Neutrophil (primary cell): ENCODE measurements at regions not wholly inside any gene's neighbourhood (a gene's known extent, or its start where the extent isn't known, plus 50 kb on each side); places are given as distances from the start of the nearest gene placed in this dataset.

Experiments
- H3K27ac ChIP-seq: fragments of 200-600 bp; sonication (generic); 2 replicates; pipeline ENCODE4 v1.5.1; 2016; ENCODE audit warnings: mild to moderate bottlenecking, moderate library complexity
- H3K27me3 ChIP-seq: fragments of 200-600 bp; sonication (generic); 2 replicates; pipeline ENCODE4 v1.6.0; 2016; ENCODE audit warnings: mild to moderate bottlenecking
- H3K36me3 ChIP-seq: fragments of 200-600 bp; sonication (generic); 2 replicates; pipeline ENCODE4 v1.5.1; 2017
- H3K4me1 ChIP-seq, 2 experiments: fragments of 200-600 bp in 1 of 2; sonication (generic) in 1 of 2; 1 replicate in 1 of 2; 2 replicates in 1 of 2; pipeline versions ENCODE4 v1.5.1 to v1.6.1; 2013 to 2016; ENCODE audit warnings: low read depth in 1 of 2, low read length in 1 of 2, mild to moderate bottlenecking in 1 of 2, moderate library complexity in 1 of 2; ENCODE audit not compliant: control insufficient read depth in 1 of 2, insufficient read depth in 1 of 2
- H3K4me3 ChIP-seq, 2 experiments: fragments of 200-600 bp in 1 of 2; sonication (generic) in 1 of 2; 1 replicate in 1 of 2; 2 replicates in 1 of 2; pipeline ENCODE4 v1.5.1; 2013 to 2016; ENCODE audit warnings: low read depth in 1 of 2, low read length in 1 of 2, mild to moderate bottlenecking in 1 of 2, moderate library complexity in 1 of 2
- H3K9me3 ChIP-seq: fragments of 200-600 bp; sonication (generic); 2 replicates; pipeline ENCODE4 v1.5.1; 2016
- CTCF ChIP-seq: fragments of 200-600 bp; sonication (generic); IDR thresholded peaks from 2 replicates; pipeline ENCODE4 v1.5.1; 2016; ENCODE audit warnings: antibody characterized with exemption

DNA sequence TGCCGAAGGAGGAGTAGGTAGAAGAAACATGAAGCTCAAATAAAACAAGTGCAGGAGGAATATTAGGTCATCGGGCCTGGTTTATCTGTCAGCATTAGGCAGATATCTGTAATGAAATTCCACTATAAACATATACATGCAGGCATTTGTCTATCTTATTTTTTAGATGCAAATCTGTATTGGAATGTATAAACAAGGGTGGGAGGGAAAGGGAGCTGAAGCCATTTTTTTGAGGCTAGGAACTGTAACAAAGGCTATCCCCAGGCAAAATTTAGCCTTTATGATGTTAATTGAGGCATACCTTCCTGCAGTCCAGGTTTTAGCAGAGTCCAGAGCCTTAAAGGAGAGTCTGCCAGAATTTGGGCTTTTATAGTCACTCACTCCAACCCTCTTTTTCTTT lies 72.5 kb downstream of the PHLDA1 start:
- H3K9me3 ChIP-seq: no peaks in the 10 kb centered on the region
- peak overlapping the region; percentile 43 for H3K27ac ChIP-seq
- H3K27me3 ChIP-seq: no peaks in the 10 kb centered on the region
- no peak for TF ChIP-seq CTCF
- H3K36me3 ChIP-seq: no peaks in the 10 kb centered on the region
- no peak overlapping the region for H3K4me3 ChIP-seq
- H3K4me1 ChIP-seq: peaks cover 40 to 41% of the 10 kb centered on the region in 2 experiments

DNA sequence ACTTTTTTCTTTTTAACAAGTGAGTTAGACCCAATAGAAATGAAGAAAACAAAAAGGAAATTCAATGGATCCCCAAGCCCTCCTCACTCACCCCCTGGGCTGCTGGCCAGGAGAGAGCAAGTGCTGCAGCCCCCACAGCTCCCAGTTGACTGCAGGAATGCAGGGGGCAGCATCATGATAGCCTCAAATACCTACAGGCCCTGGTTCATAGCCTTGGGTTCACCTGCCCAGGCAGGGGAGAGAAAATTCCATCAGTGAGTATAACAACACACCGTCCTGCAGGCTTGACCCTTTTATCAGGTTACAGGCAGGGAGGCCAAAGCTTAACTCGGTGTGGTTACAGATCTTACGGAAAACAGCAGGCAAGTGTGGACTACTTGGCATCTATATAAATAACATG lies 76.3 kb downstream of the PHLDA1 start:
- Histone ChIP-seq H3K4me3 (no peak overlapping the region), H3K27me3 (peaks cover 12% of the 10 kb centered on the region), H3K27ac (no peak overlapping the region), H3K9me3 (no peaks in the 10 kb centered on the region), H3K4me1 (peaks cover 18% of the 10 kb centered on the region in 2 experiments), H3K36me3 (no peaks in the 10 kb centered on the region)
- TF ChIP-seq CTCF: no peak

- peaks cover 12% of the 10 kb centered on the region for H3K27me3 ChIP-seq
- H3K27ac ChIP-seq: no peak overlapping the region
- no peaks in the 10 kb centered on the region for H3K9me3 ChIP-seq
- TF ChIP-seq CTCF: no peak
- H3K36me3 ChIP-seq: no peaks in the 10 kb centered on the region
- H3K4me3 ChIP-seq: no peak overlapping the region
- peaks cover 13% of the 10 kb centered on the region in 2 experiments for H3K4me1 ChIP-seq
These were observed 76.8 kb downstream of the PHLDA1 start for GRCh38 chr12:75954749-75955148.

GRCh38 chr12:75954041-75954440 lies 77.5 kb downstream of the PHLDA1 start:
- Histone ChIP-seq H3K4me3 (no peak overlapping the region), H3K9me3 (no peaks in the 10 kb centered on the region), H3K27me3 (peaks cover 12% of the 10 kb centered on the region), H3K36me3 (no peaks in the 10 kb centered on the region), H3K27ac (no peak overlapping the region), H3K4me1 (peaks cover 5 to 6% of the 10 kb centered on the region in 2 experiments)
- TF ChIP-seq CTCF: no peak

- peaks cover 0 to under 1% of the 10 kb centered on the region in 2 experiments for H3K4me1 ChIP-seq
- H3K36me3 ChIP-seq: no peaks in the 10 kb centered on the region
- H3K27me3 ChIP-seq: peaks cover 12% of the 10 kb centered on the region
- no peak overlapping the region for H3K27ac ChIP-seq
- H3K4me3 ChIP-seq: no peak overlapping the region
- H3K9me3 ChIP-seq: no peaks in the 10 kb centered on the region
- TF ChIP-seq CTCF: no peak
These were observed 78.2 kb downstream of the PHLDA1 start for GRCh38 chr12:75953312-75953906.
